ENCODE measurements at regions not wholly inside any gene's neighbourhood (a gene's known extent, or its start where the extent isn't known, plus 50 kb on each side); places are given as distances from the start of the nearest gene placed in this dataset.
A peak's percentile ranks its signal among the peaks of the same experiment; 100 is the strongest.
"Not testable (repeated sequence)": the region's sequence is repeated elsewhere in the genome, so short reads cannot be mapped to it uniquely, and the experiment has no call there.

DNA sequence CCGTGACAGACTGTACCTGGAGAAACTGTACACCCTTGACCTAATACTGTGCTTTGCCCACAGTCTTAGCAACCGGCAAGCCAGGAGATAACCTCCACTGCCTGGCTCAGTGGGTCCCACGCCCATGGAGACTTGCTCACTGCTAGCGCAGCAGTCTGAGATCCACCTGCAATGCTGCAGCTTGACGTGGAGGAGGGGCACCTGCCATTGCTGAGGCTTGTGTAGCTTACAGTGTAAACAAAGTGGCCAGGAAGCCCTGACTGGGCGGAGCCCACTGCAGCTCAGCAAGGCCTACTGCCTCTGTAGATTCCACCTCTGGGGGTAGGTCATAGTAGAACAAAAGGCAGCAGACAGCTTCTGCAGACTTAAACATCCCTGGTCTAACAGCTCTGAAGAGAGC lies 189.3 kb downstream of the EDEM1 start (continued):
- no peak for TF ChIP-seq ZNF543 (CRISPR knock-in tag; IDR thresholded peaks at IDR 0.05)
- TF ChIP-seq ZNF720 (CRISPR knock-in tag; IDR thresholded peaks at IDR 0.05) = no peak
- TF ChIP-seq ARNT2 (CRISPR knock-in tag; IDR thresholded peaks at IDR 0.05; ENCODE audit: low read depth) = no peak
- TF ChIP-seq ONECUT2 (CRISPR knock-in tag; IDR thresholded peaks at IDR 0.05) = no peak
- TF ChIP-seq ZFAT (CRISPR knock-in tag; conservative IDR thresholded peaks at IDR 0.05) = no peak
- no peak for TF ChIP-seq TAF15 (IDR thresholded peaks at IDR 0.05; ENCODE audit: low read depth, low read length, poor library complexity, severe bottlenecking)
- peak; percentile 46; the same call in 1 of the 2 replicates for TF ChIP-seq THAP11 (CRISPR knock-in tag; IDR thresholded peaks at IDR 0.05)
- TF ChIP-seq MLXIP (CRISPR knock-in tag; IDR thresholded peaks at IDR 0.05; ENCODE audit: borderline replicate concordance) = no peak
- TF ChIP-seq ZNF292 (CRISPR knock-in tag; IDR thresholded peaks at IDR 0.05; ENCODE audit: borderline replicate concordance, low read depth) = peak; percentile 99
- TF ChIP-seq TOPORS (CRISPR knock-in tag; IDR thresholded peaks at IDR 0.05) = no peak
- peak; percentile 18; the same call in 1 of the 2 replicates for TF ChIP-seq HOXA3 (CRISPR knock-in tag; IDR thresholded peaks at IDR 0.05)
- TF ChIP-seq NR1H2 (CRISPR knock-in tag; IDR thresholded peaks at IDR 0.05; ENCODE audit: borderline replicate concordance, low read depth) = no peak
- no peak for TF ChIP-seq ZSCAN20 (CRISPR knock-in tag; IDR thresholded peaks at IDR 0.05; ENCODE audit: borderline replicate concordance)
- no peak for TF ChIP-seq MAFG (CRISPR knock-in tag; IDR thresholded peaks at IDR 0.05)

GRCh38 chr3:5379266-5379665 lies 191.8 kb downstream of the EDEM1 start:
- CTCF ChIA-PET (ENCODE audit: low intra/inter-chr PET ratio, low total read pairs); intact Hi-C loops (cut with micrococcal nuclease; ENCODE audit: unreplicated experiment); BruUV-seq (replicated peaks); H3K9ac ChIP-seq (ENCODE audit: insufficient read depth, low read depth, low read length); H2AFZ ChIP-seq (ENCODE audit: low read length); H4K20me1 ChIP-seq (ENCODE audit: insufficient read depth, low read length); H3K27me3 ChIP-seq (ENCODE audit: control insufficient read depth in 1 of 2, insufficient read depth in 2 of 2, low read length in 2 of 2); FAIRE-seq; in situ Hi-C loops (cut with HindIII; ENCODE audit: extremely low pct_ligation_motif_present, low pct_unique_long_range_greater_than_20kb); H3K4me2 ChIP-seq (ENCODE audit: low read depth, low read length); H3K9me3 ChIP-seq (ENCODE audit: low read length); H3K4me3 ChIP-seq (replicated peaks in 1 of 3; ENCODE audit: insufficient read depth in 1 of 3, low read depth in 2 of 3, low read length in 3 of 3); POLR2A ChIA-PET; H3K79me2 ChIP-seq (ENCODE audit: insufficient read depth, low read length); H3K27ac ChIP-seq (ENCODE audit: extremely low read length, insufficient read depth, low read length); H3K36me3 ChIP-seq (replicated peaks in 1 of 2; ENCODE audit: control insufficient read depth in 1 of 2, insufficient read depth in 2 of 2, low read length in 2 of 2); ATAC-seq; DNase-seq (ENCODE audit: low spot score): not testable (repeated sequence)
- H3K4me1 ChIP-seq (ENCODE audit: insufficient read depth, low read length) = peaks cover 10% of the 10 kb centered on the region
- WGBS (ENCODE audit: low lambda C conversion rate) = 92% methylated on average over 3 of the region's 3 CpGs

- WGBS (ENCODE audit: low lambda C conversion rate) = 6% methylated on average over 7 of the region's 12 CpGs
- H3K27me3 ChIP-seq (ENCODE audit: control insufficient read depth in 1 of 2, insufficient read depth in 2 of 2, low read length in 2 of 2); H3K9ac ChIP-seq (ENCODE audit: insufficient read depth, low read depth, low read length); CTCF ChIA-PET (ENCODE audit: low intra/inter-chr PET ratio, low total read pairs); DNase-seq (ENCODE audit: low spot score); in situ Hi-C loops (cut with HindIII; ENCODE audit: extremely low pct_ligation_motif_present, low pct_unique_long_range_greater_than_20kb); POLR2A ChIA-PET; H3K36me3 ChIP-seq (replicated peaks in 1 of 2; ENCODE audit: control insufficient read depth in 1 of 2, insufficient read depth in 2 of 2, low read length in 2 of 2); H3K4me2 ChIP-seq (ENCODE audit: low read depth, low read length); BruUV-seq (replicated peaks); H3K9me3 ChIP-seq (ENCODE audit: low read length); ATAC-seq; H3K4me3 ChIP-seq (replicated peaks in 1 of 3; ENCODE audit: insufficient read depth in 1 of 3, low read depth in 2 of 3, low read length in 3 of 3); H4K20me1 ChIP-seq (ENCODE audit: insufficient read depth, low read length); intact Hi-C loops (cut with micrococcal nuclease; ENCODE audit: unreplicated experiment); H3K27ac ChIP-seq (ENCODE audit: extremely low read length, insufficient read depth, low read length); FAIRE-seq; H3K4me1 ChIP-seq (ENCODE audit: insufficient read depth, low read length); H2AFZ ChIP-seq (ENCODE audit: low read length); H3K79me2 ChIP-seq (ENCODE audit: insufficient read depth, low read length): not testable (repeated sequence)
Observed at GRCh38 chr3:5383486-5384263, 196.2 kb downstream of the EDEM1 start.
